NCI-H510A (cell line): ENCODE measurements at regions not wholly inside any gene's neighbourhood (a gene's known extent, or its start where the extent isn't known, plus 50 kb on each side); places are given as distances from the start of the nearest gene placed in this dataset.

Source experiments
- DNase-seq: peaks from one replicate; lab custom pipeline; 2025; lab: John Stamatoyannopoulos, UW

- no peak for DNase-seq
Measured at GRCh38 chrX:5528057-5528456, 700.6 kb downstream of the NLGN4X start.

GRCh38 chrX:5526191-5526590, 702.5 kb downstream of the NLGN4X start:
- no peak for DNase-seq

DNA sequence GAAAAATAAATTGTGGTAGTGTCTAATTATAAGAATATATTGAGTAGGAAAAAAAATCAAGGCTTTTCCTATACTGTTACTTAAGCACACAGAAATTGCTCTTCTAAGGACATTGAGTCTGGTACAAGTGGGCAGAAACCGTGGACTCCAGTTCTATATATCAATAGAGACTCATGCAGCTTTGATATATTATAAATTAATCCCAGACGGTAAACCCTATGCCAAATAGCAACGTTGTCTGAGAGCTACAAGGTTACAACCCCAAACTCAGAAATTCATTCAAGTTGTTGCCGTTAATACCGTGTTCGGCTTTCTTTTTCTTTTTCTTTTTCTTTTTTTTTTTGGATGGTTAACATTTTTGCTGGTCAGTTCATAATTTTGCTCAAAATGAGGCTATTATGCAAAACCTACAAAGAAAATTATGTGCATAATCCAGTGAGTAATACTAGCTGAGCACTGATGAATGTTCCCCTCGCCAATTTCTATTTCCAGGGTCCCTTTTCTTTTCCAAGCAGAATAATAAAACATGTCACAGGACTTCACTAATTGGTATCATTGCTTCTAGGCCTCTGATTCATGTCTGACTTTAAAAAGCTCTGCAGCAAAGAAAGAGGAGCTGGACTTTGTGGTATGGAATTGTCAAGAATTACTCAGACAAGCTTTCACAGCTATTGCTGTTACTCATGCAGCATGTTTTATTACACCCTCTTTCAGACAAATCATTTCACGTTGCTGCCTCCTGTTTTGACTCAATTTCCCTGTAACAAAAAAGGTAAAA, 737.7 kb downstream of the NLGN4X start:
- no peak for DNase-seq

DNA sequence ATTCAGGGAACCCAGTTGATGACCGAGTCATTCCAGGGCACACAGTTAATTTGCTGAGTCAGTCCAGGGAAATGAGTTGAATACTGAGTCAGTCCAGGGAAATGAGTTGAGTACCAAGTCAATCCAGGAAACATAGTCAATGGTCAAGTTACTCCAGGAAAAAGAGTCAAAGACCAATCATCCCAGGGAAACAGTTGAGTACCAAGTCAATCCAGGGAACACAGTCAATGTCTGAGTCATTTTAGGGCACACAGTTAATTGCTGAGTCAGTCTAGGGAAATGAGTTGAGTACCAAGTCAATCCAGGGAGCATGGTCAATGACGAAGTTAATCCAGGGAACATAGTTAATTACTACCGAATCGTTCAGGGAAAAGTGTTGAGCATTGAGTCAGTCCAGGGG, 754.4 kb downstream of the NLGN4X start:
- DNase-seq, result no peak

GRCh38 chrX:5458300-5458842, 770.3 kb downstream of the NLGN4X start:
- no peak for DNase-seq

DNA sequence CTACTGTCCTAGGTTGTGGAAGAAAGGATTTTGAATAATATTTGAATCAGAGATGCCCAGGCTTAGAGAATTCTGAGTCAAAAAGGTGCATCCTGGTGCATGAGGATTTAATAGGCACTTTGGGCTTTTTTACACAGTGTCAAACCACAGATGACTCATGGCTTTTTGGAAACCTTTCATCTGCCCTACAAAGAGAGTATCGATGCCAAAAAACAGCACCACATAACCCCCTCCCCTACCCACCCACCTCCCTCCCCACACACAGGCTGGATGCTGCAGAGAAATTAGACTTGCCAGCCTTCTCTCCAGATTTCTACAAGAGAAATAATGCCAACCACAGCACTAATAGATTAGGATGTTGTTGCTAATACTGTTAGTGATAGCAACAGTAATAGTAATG, 779.3 kb downstream of the NLGN4X start:
- DNase-seq, result no peak

GRCh38 chrX:5431823-5432222, 796.8 kb downstream of the NLGN4X start:
- DNase-seq, result no peak

- DNase-seq, result no peak
Measured at GRCh38 chrX:5425119-5425518, 803.5 kb downstream of the NLGN4X start.

DNA sequence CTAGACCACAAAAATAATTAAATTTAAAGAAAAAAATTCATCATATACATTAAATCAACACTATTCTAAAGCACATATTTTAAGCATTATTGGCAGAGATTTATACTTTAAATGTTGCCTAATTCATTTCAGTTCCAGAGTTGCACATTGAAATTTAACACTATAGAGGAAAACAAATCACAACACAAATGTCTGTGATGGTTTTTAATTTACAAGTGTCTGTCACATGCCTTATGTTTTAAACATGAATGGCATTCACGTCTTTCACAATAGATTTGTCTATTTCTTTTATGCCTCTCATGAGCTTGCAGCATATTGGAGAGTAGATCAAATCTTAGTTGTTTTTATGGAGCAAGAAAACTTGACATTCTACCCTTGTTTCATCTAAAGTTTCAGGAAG, 811.3 kb downstream of the NLGN4X start:
- no peak for DNase-seq

- no peak for DNase-seq
Measured at GRCh38 chrX:5415738-5416137, 812.9 kb downstream of the NLGN4X start.

- DNase-seq, result no peak
Measured at GRCh38 chrX:5409106-5409505, 819.6 kb downstream of the NLGN4X start.

DNA sequence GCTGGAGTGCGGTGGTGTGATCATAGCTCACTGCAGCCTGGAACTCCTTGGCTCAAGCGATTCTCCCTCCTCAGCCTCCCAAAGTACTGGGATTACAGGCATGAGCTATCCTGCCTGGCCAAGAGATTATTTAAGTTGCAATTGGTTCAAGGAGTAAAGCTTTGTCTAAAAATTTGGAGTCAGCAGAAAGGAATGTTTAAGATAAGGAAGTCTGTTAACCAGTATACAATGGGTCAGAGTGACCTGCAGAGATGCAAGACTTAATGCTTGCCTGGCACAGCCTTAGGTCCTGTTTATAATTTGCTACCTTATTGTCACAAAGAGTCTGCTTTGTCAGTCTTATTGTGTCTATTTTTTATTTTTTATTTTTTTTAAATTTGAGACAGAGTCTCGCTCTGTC, 826.2 kb downstream of the NLGN4X start:
- no peak for DNase-seq

DNA sequence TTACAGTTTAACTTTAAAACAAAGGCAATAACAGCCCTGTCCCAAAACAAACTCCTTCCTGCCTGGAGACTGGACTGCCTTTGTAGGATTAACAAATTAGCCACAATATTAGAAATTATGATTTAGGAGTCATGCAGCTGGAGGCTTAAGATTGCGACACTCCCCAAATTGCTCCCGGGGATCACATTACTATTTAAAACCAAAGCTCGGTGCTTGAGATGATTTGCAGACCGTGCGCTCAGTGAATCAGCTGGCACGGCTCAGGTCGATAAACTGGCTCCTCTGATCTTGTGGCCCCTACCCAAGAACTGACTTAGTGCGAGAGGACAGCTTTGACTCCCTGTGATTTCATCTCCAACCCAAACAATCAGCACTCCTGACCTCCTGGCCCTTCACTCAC, 829.3 kb downstream of the NLGN4X start:
- no peak for DNase-seq

GRCh38 chrX:5397409-5397808, 831.3 kb downstream of the NLGN4X start:
- no peak for DNase-seq

DNA sequence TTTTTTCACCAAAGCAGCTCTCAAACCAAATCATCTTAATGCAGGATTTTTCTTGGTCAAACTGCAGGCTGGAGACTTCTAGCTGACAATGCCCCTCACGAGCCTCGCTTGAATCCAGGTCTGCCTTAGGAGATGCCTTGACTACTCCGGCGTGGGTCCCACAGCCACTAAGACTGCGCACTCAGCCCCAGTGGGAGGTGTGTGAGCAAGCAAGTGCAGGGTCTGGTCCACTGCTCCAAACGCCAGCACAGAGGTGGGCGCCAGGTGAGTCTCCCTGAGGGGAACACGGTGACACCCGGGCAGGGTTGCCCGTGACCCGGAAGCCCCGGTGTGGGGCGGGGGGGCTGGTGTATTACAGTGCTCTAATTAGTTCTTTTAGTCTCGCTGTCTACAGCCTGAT, 838.3 kb downstream of the NLGN4X start:
- no peak for DNase-seq

- DNase-seq, result no peak
Measured at GRCh38 chrX:5388087-5388486, 840.6 kb downstream of the NLGN4X start.

- no peak for DNase-seq
Measured at GRCh38 chrX:5380426-5380825, 848.2 kb downstream of the NLGN4X start.

DNA sequence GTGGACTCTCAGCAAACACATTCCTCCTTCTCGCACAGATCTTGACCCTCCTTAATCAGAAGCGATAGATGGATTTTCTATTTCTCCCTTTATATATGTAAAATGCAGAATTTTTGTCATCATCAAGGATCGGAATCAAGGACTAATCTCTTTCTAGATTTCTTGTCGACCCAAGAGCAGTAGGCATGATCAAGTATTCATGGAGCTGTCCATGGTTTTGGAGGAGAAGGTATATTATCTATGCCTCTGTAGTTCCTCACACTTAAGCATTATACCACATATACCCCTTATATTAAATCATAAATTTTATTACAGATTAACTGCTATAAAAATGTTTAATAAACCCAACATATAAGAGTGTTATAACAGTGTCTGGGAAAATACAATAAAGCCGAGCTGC, 886.8 kb downstream of the NLGN4X start:
- DNase-seq, result no peak

- no peak for DNase-seq
Measured at GRCh38 chrX:5337160-5337559, 891.5 kb downstream of the NLGN4X start.

GRCh38 chrX:5324546-5324945, 904.1 kb downstream of the NLGN4X start:
- DNase-seq, result no peak

GRCh38 chrX:5314148-5314547, 914.5 kb downstream of the NLGN4X start:
- no peak for DNase-seq

DNA sequence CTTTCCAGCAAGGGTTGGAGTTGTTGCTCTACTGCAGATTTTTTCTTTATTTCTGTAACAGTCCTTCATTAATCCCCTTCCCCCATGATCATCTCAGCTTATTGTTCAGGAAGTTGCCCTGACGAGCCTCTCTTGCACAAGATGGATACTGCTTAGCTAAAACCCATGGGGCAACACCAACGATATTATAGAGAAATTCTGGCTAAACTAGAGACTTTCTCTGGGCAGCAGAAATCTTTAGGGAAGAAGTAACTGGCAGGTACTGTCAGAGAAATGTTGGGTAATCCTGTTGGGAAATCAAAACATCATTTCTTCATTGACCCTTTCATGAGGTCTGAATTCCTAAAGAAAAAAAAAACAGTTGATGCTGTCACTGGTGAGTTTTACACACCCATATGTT, 921.3 kb downstream of the NLGN4X start:
- no peak for DNase-seq

GRCh38 chrX:5306654-5307121, 922.0 kb downstream of the NLGN4X start:
- no peak for DNase-seq

GRCh38 chrX:5305452-5305851, 923.2 kb downstream of the NLGN4X start:
- DNase-seq, result no peak
